Endothelial cell of umbilical vein (primary cell): ENCODE measurements at regions not wholly inside any gene's neighbourhood (a gene's known extent, or its start where the extent isn't known, plus 50 kb on each side); places are given as distances from the start of the nearest gene placed in this dataset.
"Not testable (repeated sequence)": the region's sequence is repeated elsewhere in the genome, so short reads cannot be mapped to it uniquely, and the experiment has no call there.

Experiments used
- BruUV-seq: library from RNA; stranded (reverse); fragments of 400-500 nt; replicated peaks from 2 replicates; lab custom pipeline; 2021; lab: Mats Ljungman, UMichigan
- CTCF ChIA-PET: fragments of 300-600, 350-600 bp; sonication (Branson Sonifier 250); formaldehyde crosslinking; loops from one replicate; lab custom pipeline; 2021; ENCODE audit warnings: antibody characterized with exemption, inconsistent platforms; lab: Charles Lee
- POLR2A ChIA-PET: fragments of 300-600, 350-600 bp; sonication (Branson Sonifier 250); formaldehyde crosslinking; loops from one replicate; lab custom pipeline; 2021; ENCODE audit warnings: antibody characterized with exemption, inconsistent platforms; lab: Charles Lee
- DNase-seq: peaks from one replicate; pipeline ENCODE4 v3.0.0-alpha.2; 2011; ENCODE audit warnings: low read depth, low spot score
- FAIRE-seq: peaks from 2 replicates; lab custom pipeline; 2011; peaks lifted over from hg19 to GRCh38; lab: Jason Lieb, UNC
- H2AFZ ChIP-seq: 2 replicates; pipeline ENCODE4 v1.6.0; 2012; ENCODE audit warnings: low read depth, low read length, control low read depth, inconsistent platforms
- H3K27ac ChIP-seq: 2 replicates; pipeline ENCODE4 v1.5.1; 2011; ENCODE audit warnings: low read depth, mild to moderate bottlenecking, control low read depth, low read length, moderate library complexity; ENCODE audit not compliant: insufficient read depth
- H3K27me3 ChIP-seq, 2 experiments: 2 replicates each; pipeline versions ENCODE4 v1.6.0 to v1.6.1; 2011; ENCODE audit warnings: low read length in 2 of 2, mixed read lengths in 1 of 2; ENCODE audit not compliant: control insufficient read depth in 2 of 2, insufficient read depth in 2 of 2
- H3K36me3 ChIP-seq, 2 experiments: 2 replicates in 1 of 2; 3 replicates in 1 of 2; pipeline ENCODE4 v1.5.1; 2011; ENCODE audit warnings: low read length in 2 of 2, mild to moderate bottlenecking in 1 of 2, moderate library complexity in 1 of 2; ENCODE audit not compliant: control insufficient read depth in 2 of 2, insufficient read depth in 2 of 2; ENCODE audit errors: extremely low read depth in 1 of 2
- H3K4me1 ChIP-seq: 3 replicates; pipeline ENCODE4 v1.5.1; 2011; ENCODE audit warnings: mild to moderate bottlenecking, low read length; ENCODE audit not compliant: control insufficient read depth, insufficient read depth; ENCODE audit errors: extremely low read depth
- H3K4me2 ChIP-seq: 2 replicates; pipeline ENCODE4 v1.6.1; 2011; ENCODE audit warnings: low read length, control low read depth, mixed read lengths; ENCODE audit not compliant: insufficient read depth
- H3K4me3 ChIP-seq, 3 experiments: fragments of 200-600 bp in 1 of 3; sonication (generic), shearing (Covaris generic) in 1 of 3; replicated peaks in 1 of 3; 2 replicates each; pipeline ENCODE4 v1.5.1; 2011 to 2016; ENCODE audit warnings: control low read depth in 3 of 3, low read length in 3 of 3, mild to moderate bottlenecking in 2 of 3, inconsistent platforms in 1 of 3, low read depth in 1 of 3, moderate library complexity in 1 of 3; ENCODE audit not compliant: insufficient read depth in 1 of 3
- H3K79me2 ChIP-seq: 2 replicates; pipeline ENCODE4 v1.6.0; 2012; ENCODE audit warnings: low read length, inconsistent platforms; ENCODE audit not compliant: control insufficient read depth, insufficient read depth
- H3K9ac ChIP-seq: replicated peaks from 2 replicates; pipeline ENCODE3; 2011; ENCODE audit warnings: low read length, control low read depth; ENCODE audit not compliant: insufficient read depth; ENCODE audit errors: extremely low read depth
- H3K9me1 ChIP-seq: replicated peaks from 3 replicates; pipeline ENCODE4 v1.6.0; 2011; ENCODE audit warnings: mild to moderate bottlenecking, low read length; ENCODE audit not compliant: control insufficient read depth, insufficient read depth; ENCODE audit errors: extremely low read depth
- H3K9me3 ChIP-seq: replicated peaks from 2 replicates; pipeline ENCODE4 v1.5.1; 2012; ENCODE audit warnings: low read length, inconsistent platforms; ENCODE audit not compliant: control insufficient read depth, insufficient read depth
- H4K20me1 ChIP-seq: replicated peaks from 2 replicates; pipeline ENCODE3; 2011; ENCODE audit warnings: mild to moderate bottlenecking, low read length; ENCODE audit not compliant: control insufficient read depth, insufficient read depth; ENCODE audit errors: extremely low read depth
- CTCF ChIP-seq, 2 donors: IDR thresholded peaks; 1 replicate in 1 of 2; 2 replicates in 1 of 2; pipeline ENCODE4 v1.5.1; 2011; ENCODE audit warnings: low read length in 2 of 2, mild to moderate bottlenecking in 2 of 2, moderate library complexity in 2 of 2, control low read depth in 1 of 2, inconsistent platforms in 1 of 2, low read depth in 1 of 2; ENCODE audit not compliant: insufficient read depth in 1 of 2; ENCODE audit errors: extremely low read depth in 1 of 2
- EZH2 ChIP-seq: IDR thresholded peaks from 2 replicates; pipeline ENCODE4 v1.6.1; 2012; ENCODE audit warnings: borderline replicate concordance, low read depth, mild to moderate bottlenecking, moderate library complexity, low read length, inconsistent platforms; ENCODE audit not compliant: severe bottlenecking
- FOS ChIP-seq: IDR thresholded peaks from 2 replicates; pipeline ENCODE4 v1.6.1; 2011; ENCODE audit warnings: mild to moderate bottlenecking, low read length, moderate library complexity, borderline replicate concordance; ENCODE audit not compliant: insufficient read depth
- GATA2 ChIP-seq: IDR thresholded peaks from 2 replicates; pipeline ENCODE4 v1.7.0; 2011; ENCODE audit warnings: low read depth, mild to moderate bottlenecking, moderate library complexity, mixed read lengths, low read length; ENCODE audit not compliant: insufficient read length, insufficient read depth
- JUN ChIP-seq: IDR thresholded peaks from 2 replicates; pipeline ENCODE4 v1.6.1; 2011; ENCODE audit warnings: borderline replicate concordance, low read depth; ENCODE audit not compliant: insufficient read length, insufficient read depth
- MAX ChIP-seq: IDR thresholded peaks from 2 replicates; pipeline ENCODE4 v1.6.1; 2011; ENCODE audit not compliant: insufficient read depth, insufficient read length
- MYC ChIP-seq: IDR thresholded peaks from one replicate; pipeline ENCODE4 v1.6.1; 2011; ENCODE audit warnings: mild to moderate bottlenecking, low read depth, low read length
- POLR2A ChIP-seq: IDR thresholded peaks from 2 replicates; pipeline ENCODE4 v1.6.1; 2012; ENCODE audit warnings: low read depth, mild to moderate bottlenecking, control low read depth, low read length
- POLR2AphosphoS5 ChIP-seq: IDR thresholded peaks from 2 replicates; pipeline ENCODE4 v1.6.1; 2012; ENCODE audit warnings: low read depth, mild to moderate bottlenecking, control low read depth, low read length, moderate library complexity; ENCODE audit not compliant: insufficient read depth
- dilution Hi-C: fragments of 300-500 bp; cut with MboI; formaldehyde crosslinking; loops from one replicate; pipeline ENCODE4 v1.15.0; 2019; ENCODE audit warnings: low sequenced_read_pairs; ENCODE audit not compliant: extremely low pct_ligation_motif_present
- intact Hi-C: fragments of 100-400 bp; cut with micrococcal nuclease; formaldehyde crosslinking; loops from one replicate; pipeline ENCODE4 v1.10.0; 2022

- Histone ChIP-seq H3K9me3 (no peaks in the 10 kb centered on the region), H3K27me3 (peaks cover 19 to 23% of the 10 kb centered on the region in 2 experiments), H3K79me2 (no peaks in the 10 kb centered on the region), H3K36me3 (no peaks in the 10 kb centered on the region), H3K4me2 (no peak overlapping the region), H3K27ac (no peak overlapping the region), H3K9me1 (no peaks in the 10 kb centered on the region), H2AFZ (no peak overlapping the region), H3K4me3 (no peak overlapping the region), H3K4me1 (no peaks in the 10 kb centered on the region), H4K20me1 (no peaks in the 10 kb centered on the region), H3K9ac (no peak overlapping the region)
- dilution Hi-C loops: no loop called here
- ChIA-PET POLR2A (no interaction called here), CTCF (interaction anchor here (1.4 kb wide), 1 partner anchor 116 kb away, joined by 3 read pairs; no protein-coding TSS in a partner anchor)
- FAIRE-seq (no peak), DNase-seq (no peak)
- TF ChIP-seq POLR2AphosphoS5: no peak
- TF ChIP-seq MAX: no peak
- TF ChIP-seq EZH2: no peak
- no peak for TF ChIP-seq MYC
- no peak for TF ChIP-seq GATA2
- no peak for TF ChIP-seq FOS
- no peak for TF ChIP-seq JUN
- no peak for TF ChIP-seq CTCF (IDR thresholded peaks at IDR 0.05; ENCODE audit: extremely low read depth in 1 of 2, insufficient read depth in 1 of 2, low read depth in 1 of 2, low read length in 2 of 2)
- TF ChIP-seq POLR2A: no peak
- intact Hi-C loops: no loop called here
- no TSS peak for BruUV-seq
These were observed 77.5 kb upstream of the XPA start for GRCh38 chr9:97774673-97775072.

DNA sequence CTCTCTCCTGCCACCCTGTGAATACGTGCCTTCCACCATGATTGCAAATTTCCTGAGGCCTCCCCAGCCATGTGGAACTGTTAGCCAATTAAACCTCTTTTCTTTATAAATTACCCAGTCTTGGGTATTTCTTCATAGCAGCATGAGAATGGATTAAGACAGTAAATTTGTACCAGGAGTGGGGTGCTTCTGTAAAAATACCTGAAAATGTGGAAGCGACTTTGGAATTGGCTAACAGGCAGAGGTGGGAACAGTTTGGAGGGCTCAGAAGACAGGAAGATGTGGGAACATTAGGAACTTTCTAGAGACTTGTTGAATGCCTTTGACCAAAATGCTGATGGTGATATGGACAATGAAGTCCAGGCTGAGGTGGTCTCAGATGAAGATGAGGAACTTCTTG, 74.3 kb upstream of the FOXE1 start:
- H2AFZ ChIP-seq, FAIRE-seq, H3K9ac ChIP-seq, H3K4me3 ChIP-seq, H3K4me1 ChIP-seq, H4K20me1 ChIP-seq, H3K9me3 ChIP-seq, H3K9me1 ChIP-seq, intact Hi-C loops, H3K36me3 ChIP-seq, BruUV-seq, H3K79me2 ChIP-seq, DNase-seq, POLR2A ChIA-PET, H3K27ac ChIP-seq, CTCF ChIA-PET, H3K4me2 ChIP-seq, dilution Hi-C loops: not testable (repeated sequence)
- peaks cover 12 to 15% of the 10 kb centered on the region in 2 experiments for H3K27me3 ChIP-seq
